Fibroblast of pulmonary artery (primary cell): ENCODE measurements at regions not wholly inside any gene's neighbourhood (a gene's known extent, or its start where the extent isn't known, plus 50 kb on each side); places are given as distances from the start of the nearest gene placed in this dataset.

Experiments
- DNase-seq: peaks from one replicate; pipeline ENCODE4 v3.0.0-alpha.2; 2010; ENCODE audit warnings: low read depth
- H3K4me3 ChIP-seq: replicated peaks from 2 replicates; pipeline ENCODE4 v1.5.1; 2011; ENCODE audit warnings: low read depth, mild to moderate bottlenecking, control low read depth, low read length, moderate library complexity
- TF ChIP-seq, protein P1 (sequence below): IDR thresholded peaks from 2 replicates; pipeline ENCODE4 v1.5.1; 2011; ENCODE audit warnings: mild to moderate bottlenecking, control low read depth, low read length, inconsistent platforms; ENCODE audit errors: missing control alignments

DNA sequence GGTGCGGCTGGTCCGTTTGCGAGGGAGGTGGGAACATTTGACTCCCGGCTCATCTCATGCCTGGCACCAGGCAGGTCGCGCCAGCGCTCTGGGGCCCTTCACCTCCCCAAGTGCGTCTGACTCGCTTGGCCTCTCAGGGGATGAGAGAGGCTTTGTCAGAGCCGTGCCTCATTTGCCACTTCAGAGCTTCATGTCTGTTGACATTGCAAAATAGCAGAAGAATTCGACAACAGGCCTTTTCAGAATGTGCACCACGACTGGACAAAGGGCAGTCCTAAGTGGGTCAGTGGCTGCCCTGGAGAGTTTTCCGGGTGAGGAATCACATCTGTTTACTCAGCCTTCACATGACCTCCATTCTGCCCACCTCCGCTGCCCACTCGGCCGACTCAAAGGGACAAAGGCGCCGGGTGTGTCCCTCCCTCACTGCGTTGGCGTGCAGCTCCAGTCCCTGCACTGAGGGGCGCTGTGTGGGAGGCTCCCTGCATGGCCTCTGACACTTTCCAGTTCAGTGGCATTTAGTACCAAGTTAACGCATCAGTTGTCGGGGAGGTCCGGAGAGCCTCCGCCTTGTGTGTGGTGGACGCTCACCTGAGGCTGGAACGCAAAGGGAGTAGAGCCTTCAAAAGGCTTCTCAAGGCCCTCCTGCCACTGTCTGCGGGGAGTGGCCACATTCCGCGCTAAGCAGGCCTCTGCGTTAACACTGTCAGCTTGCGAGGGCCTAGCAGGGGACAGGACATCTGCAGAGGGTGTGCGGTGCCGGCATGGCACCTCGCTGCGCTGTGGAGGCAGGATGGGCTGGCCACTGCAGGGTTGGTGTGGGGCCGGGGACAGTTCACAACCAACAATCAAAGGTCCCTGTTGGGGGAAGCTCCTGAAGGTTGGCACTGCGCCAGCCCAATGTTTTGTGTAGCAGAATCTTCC, 171.5 kb downstream of the NXNL2 start:
- no peak for DNase-seq
- H3K4me3 ChIP-seq, result no peak overlapping the region
- TF ChIP-seq, protein P1, sequence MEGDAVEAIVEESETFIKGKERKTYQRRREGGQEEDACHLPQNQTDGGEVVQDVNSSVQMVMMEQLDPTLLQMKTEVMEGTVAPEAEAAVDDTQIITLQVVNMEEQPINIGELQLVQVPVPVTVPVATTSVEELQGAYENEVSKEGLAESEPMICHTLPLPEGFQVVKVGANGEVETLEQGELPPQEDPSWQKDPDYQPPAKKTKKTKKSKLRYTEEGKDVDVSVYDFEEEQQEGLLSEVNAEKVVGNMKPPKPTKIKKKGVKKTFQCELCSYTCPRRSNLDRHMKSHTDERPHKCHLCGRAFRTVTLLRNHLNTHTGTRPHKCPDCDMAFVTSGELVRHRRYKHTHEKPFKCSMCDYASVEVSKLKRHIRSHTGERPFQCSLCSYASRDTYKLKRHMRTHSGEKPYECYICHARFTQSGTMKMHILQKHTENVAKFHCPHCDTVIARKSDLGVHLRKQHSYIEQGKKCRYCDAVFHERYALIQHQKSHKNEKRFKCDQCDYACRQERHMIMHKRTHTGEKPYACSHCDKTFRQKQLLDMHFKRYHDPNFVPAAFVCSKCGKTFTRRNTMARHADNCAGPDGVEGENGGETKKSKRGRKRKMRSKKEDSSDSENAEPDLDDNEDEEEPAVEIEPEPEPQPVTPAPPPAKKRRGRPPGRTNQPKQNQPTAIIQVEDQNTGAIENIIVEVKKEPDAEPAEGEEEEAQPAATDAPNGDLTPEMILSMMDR, result no peak

DNA sequence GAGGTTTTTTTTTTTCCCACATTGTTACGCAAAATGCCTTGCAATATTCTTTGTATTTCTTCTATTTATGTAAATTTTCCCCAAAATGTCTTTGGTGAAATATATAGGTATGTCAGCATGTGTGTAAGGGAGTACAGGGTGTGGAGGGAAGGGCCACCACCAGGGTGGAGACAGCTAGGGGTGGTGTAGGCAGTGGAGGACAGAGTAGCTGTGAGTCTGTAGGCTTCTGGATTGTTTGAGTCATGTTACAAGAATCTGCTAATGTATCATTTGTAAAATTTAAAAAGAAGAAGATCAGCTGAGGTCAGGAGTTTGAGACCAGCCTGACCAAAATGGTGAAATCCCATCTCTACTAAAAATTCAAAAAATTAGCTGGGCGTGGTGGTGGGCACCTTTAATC, 175.5 kb downstream of the NXNL2 start:
- TF ChIP-seq, protein P1, result no peak

DNA sequence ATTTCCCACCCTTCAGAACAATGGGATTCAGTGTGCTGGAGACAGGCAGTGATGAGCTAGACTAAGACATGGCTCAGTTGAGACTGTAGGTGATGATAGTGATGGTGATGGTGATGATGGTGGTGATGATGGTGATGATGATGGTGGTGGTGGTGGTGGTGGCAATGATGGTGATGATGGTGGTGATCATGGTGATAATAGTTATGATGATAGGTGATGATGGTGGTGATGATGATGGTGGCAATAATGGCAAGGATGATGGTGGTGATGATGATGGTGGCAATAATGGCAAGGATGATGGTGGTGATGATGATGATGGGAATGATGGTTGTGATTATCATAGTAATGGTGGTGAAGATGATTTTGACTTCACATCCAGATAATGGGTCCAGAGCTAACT, 176.7 kb downstream of the NXNL2 start:
- no peak overlapping the region for H3K4me3 ChIP-seq
- DNase-seq, result no peak
- TF ChIP-seq, protein P1, result no peak

More for the DNA sequence above, 175.5 kb downstream of the NXNL2 start:
- H3K4me3 ChIP-seq, result no peak overlapping the region
- DNase-seq, result no peak

DNA sequence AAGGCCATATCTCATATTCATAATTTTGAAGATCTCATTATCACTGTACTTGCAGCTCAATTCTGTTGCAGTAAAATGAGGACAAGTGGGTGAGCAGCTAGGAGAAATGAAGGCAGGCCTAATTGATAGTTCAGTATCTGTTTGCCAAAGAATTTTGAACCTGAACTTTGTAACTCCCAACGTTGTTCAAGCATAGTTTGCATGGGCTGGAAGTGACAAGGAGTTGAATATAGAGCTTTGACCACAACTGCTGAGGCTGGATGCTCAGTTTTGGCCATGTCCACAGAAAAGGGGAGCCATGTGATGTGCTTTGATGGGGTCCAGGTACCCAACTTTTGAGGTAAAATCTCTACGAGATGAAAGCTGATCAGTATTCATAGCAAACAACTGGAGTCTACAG, 177.5 kb downstream of the NXNL2 start:
- TF ChIP-seq, protein P1, result no peak
- no peak for DNase-seq
- no peak overlapping the region for H3K4me3 ChIP-seq

DNA sequence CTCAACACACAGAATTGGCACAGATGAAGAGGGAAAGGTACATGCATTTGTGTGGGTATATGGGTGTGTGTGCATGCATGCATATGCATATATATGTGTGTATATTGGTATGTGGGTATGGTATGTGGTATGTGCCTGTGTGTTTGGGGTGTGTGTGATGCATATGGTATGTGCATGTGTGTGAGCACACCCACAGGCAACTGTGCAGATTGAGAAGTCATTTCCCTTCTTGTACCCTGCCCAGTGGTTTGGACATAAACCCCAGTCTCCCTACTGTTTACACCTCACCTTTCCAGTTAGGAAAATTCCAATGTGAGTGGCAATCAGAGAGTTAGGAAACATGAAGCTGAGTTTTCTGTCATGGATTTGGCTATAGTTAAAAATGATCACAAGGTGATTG, 178.0 kb downstream of the NXNL2 start:
- TF ChIP-seq, protein P1, result no peak
- no peak for DNase-seq
- H3K4me3 ChIP-seq, result no peak overlapping the region

DNA sequence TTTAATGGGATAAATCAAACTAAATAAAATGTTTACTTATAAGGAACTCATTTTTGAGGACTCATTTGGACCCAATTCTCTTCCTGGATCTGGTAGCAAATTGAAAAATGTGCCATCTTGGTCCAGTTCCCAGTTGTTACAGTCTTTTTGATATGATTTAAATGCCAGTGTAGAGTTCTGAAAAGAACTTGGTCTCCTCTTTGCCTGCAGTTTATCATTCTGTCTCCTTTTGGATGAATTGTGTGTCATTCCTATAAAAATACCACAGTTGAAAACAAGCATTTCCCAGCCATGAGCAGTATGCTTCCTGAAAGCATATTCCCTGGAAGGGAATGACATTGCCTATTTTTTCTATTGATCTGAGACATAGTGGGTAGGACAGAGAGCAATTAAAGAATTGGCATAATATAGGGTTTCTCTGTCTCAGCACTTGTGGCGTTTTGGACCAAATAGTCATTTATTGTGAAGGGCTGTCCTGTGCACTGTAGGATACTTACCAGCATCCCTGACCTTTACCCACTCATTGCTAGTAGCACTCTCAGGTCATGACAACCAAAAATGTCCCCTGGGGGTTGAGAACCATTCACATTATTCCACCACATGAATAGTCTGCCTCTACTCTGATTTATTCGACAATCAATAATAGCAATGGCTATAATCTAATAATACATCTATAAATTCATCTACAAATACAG, 181.8 kb downstream of the NXNL2 start:
- TF ChIP-seq, protein P1, result no peak
- DNase-seq, result no peak

More for the DNA sequence above, 181.8 kb downstream of the NXNL2 start:
- H3K4me3 ChIP-seq, result no peak overlapping the region
